Tibial nerve (tissue), 4 donors: ENCODE measurements at regions not wholly inside any gene's neighbourhood (a gene's known extent, or its start where the extent isn't known, plus 50 kb on each side); places are given as distances from the start of the nearest gene placed in this dataset.

ENCODE experiments used
- DNase-seq, 2 donors: peaks; one replicate each; pipeline ENCODE4 v3.0.0-alpha.2; 2019; ENCODE audit warnings: low spot score in 2 of 2
- H3K27ac ChIP-seq, 4 donors: fragments of 200-600 bp; sonication (generic) in 3 of 4; one replicate each; pipeline ENCODE4 v1.5.1; 2017 to 2019; ENCODE audit warnings: mild to moderate bottlenecking in 1 of 4
- H3K27me3 ChIP-seq, 2 donors: fragments of 200-600 bp; sonication (generic) in 1 of 2; one replicate each; pipeline versions ENCODE4 v1.5.1 to v1.6.0; 2017 to 2019
- H3K36me3 ChIP-seq, 3 donors: fragments of 200-600 bp; sonication (generic); one replicate each; pipeline ENCODE4 v1.5.1; 2018 to 2019
- H3K4me1 ChIP-seq, 4 donors: fragments of 200-600 bp; sonication (generic) in 3 of 4; one replicate each; pipeline ENCODE4 v1.5.1; 2017 to 2019
- H3K4me3 ChIP-seq, 4 donors: fragments of 200-600 bp; sonication (generic) in 3 of 4; one replicate each; pipeline ENCODE4 v1.5.1; 2017 to 2019; ENCODE audit warnings: mild to moderate bottlenecking in 1 of 4, moderate library complexity in 1 of 4
- H3K9me3 ChIP-seq, 4 donors: fragments of 200-600 bp; sonication (generic) in 3 of 4; one replicate each; pipeline ENCODE4 v1.5.1; 2017 to 2019
- CTCF ChIP-seq, 5 experiments: fragments of 200-600 bp in 3 of 5; fragments of 450-650 bp in 2 of 5; sonication (generic) in 3 of 5; IDR thresholded peaks; one replicate each; pipeline ENCODE4 v1.5.1; 2016 to 2019; ENCODE audit warnings: antibody characterized with exemption in 5 of 5, mild to moderate bottlenecking in 3 of 5, moderate library complexity in 2 of 5
- EP300 ChIP-seq, 2 donors: sonication (generic); formaldehyde crosslinking; IDR thresholded peaks; one replicate each; pipeline ENCODE4 v1.6.1; 2017; ENCODE audit warnings: antibody characterized with exemption in 2 of 2, mild to moderate bottlenecking in 1 of 2
- POLR2A ChIP-seq, 2 donors: fragments of 450-650 bp; IDR thresholded peaks; one replicate each; pipeline ENCODE4 v1.6.1; 2017; ENCODE audit warnings: antibody characterized with exemption in 2 of 2, mild to moderate bottlenecking in 2 of 2, moderate library complexity in 2 of 2

- no peak for TF ChIP-seq POLR2A (IDR thresholded peaks at IDR 0.05)
- TF ChIP-seq CTCF (IDR thresholded peaks at IDR 0.05) = no peak
- no peak for TF ChIP-seq EP300 (IDR thresholded peaks at IDR 0.05)
- H3K27me3 ChIP-seq = no peaks in the 10 kb centered on the region
- H3K27ac ChIP-seq = no peak overlapping the region
- peaks cover 0 to 6% (median 0%) of the 10 kb centered on the region in 4 donors for H3K4me1 ChIP-seq
- DNase-seq = no peak
- no peak overlapping the region for H3K4me3 ChIP-seq
- H3K36me3 ChIP-seq = no peaks in the 10 kb centered on the region
- no peaks in the 10 kb centered on the region for H3K9me3 ChIP-seq
Measured at GRCh38 chr2:226079671-226080181, 680.2 kb downstream of the NYAP2 start.

GRCh38 chr2:226079196-226079595 is 679.7 kb downstream of the NYAP2 start:
- TF ChIP-seq CTCF (IDR thresholded peaks at IDR 0.05) (no peak), EP300 (IDR thresholded peaks at IDR 0.05) (no peak), POLR2A (IDR thresholded peaks at IDR 0.05) (no peak)
- Histone ChIP-seq H3K4me1 (peaks cover 0 to 6% (median 0%) of the 10 kb centered on the region in 4 donors), H3K27me3 (no peaks in the 10 kb centered on the region), H3K36me3 (no peaks in the 10 kb centered on the region), H3K9me3 (no peaks in the 10 kb centered on the region), H3K27ac (no peak overlapping the region), H3K4me3 (no peak overlapping the region)
- no peak for DNase-seq

- Histone ChIP-seq H3K27me3 (no peaks in the 10 kb centered on the region), H3K27ac (no peak overlapping the region), H3K4me3 (no peak overlapping the region), H3K4me1 (peaks cover 0 to 6% (median 0%) of the 10 kb centered on the region in 4 donors), H3K36me3 (no peaks in the 10 kb centered on the region), H3K9me3 (no peaks in the 10 kb centered on the region)
- DNase-seq = no peak
- no peak for TF ChIP-seq POLR2A (IDR thresholded peaks at IDR 0.05)
- no peak for TF ChIP-seq EP300 (IDR thresholded peaks at IDR 0.05)
- no peak for TF ChIP-seq CTCF (IDR thresholded peaks at IDR 0.05)
Measured at GRCh38 chr2:226078666-226079065, 679.2 kb downstream of the NYAP2 start.

- Histone ChIP-seq H3K4me1 (peaks cover 0 to 6% (median 2%) of the 10 kb centered on the region in 4 donors), H3K4me3 (no peak overlapping the region), H3K36me3 (no peaks in the 10 kb centered on the region), H3K27ac (no peak overlapping the region), H3K9me3 (no peaks in the 10 kb centered on the region), H3K27me3 (no peaks in the 10 kb centered on the region)
- no peak for TF ChIP-seq CTCF (IDR thresholded peaks at IDR 0.05)
- TF ChIP-seq POLR2A (IDR thresholded peaks at IDR 0.05) = no peak
- no peak for TF ChIP-seq EP300 (IDR thresholded peaks at IDR 0.05)
- DNase-seq = no peak
Measured at GRCh38 chr2:226077841-226078240, 678.3 kb downstream of the NYAP2 start.

- Histone ChIP-seq H3K4me1 (peaks cover 0 to 6% (median 3%) of the 10 kb centered on the region in 4 donors), H3K4me3 (no peak overlapping the region), H3K27me3 (no peaks in the 10 kb centered on the region), H3K27ac (no peak overlapping the region), H3K9me3 (no peaks in the 10 kb centered on the region), H3K36me3 (no peaks in the 10 kb centered on the region)
- TF ChIP-seq CTCF (IDR thresholded peaks at IDR 0.05) (no peak), POLR2A (IDR thresholded peaks at IDR 0.05) (no peak), EP300 (IDR thresholded peaks at IDR 0.05) (no peak)
- no peak for DNase-seq
Measured at GRCh38 chr2:226077031-226077430, 677.5 kb downstream of the NYAP2 start.
